Adrenal gland (tissue), 9 donors: ENCODE measurements at regions not wholly inside any gene's neighbourhood (a gene's known extent, or its start where the extent isn't known, plus 50 kb on each side); places are given as distances from the start of the nearest gene placed in this dataset.

Source experiments
- DNase-seq, 7 donors: peaks; one replicate each; pipeline ENCODE4 v3.0.0-alpha.2; 2019 to 2020
- H3K27ac ChIP-seq, 5 donors: fragments of 200-600 bp; sonication (generic) in 4 of 5; 1 replicate in 3 of 5; 2 replicates in 2 of 5; pipeline versions ENCODE4 v1.5.1 to v1.8.0; 2016 to 2020; ENCODE audit warnings: mild to moderate bottlenecking in 1 of 5
- H3K27me3 ChIP-seq: fragments of 200-600 bp; 2 replicates; pipeline ENCODE4 v1.8.0; 2021
- H3K36me3 ChIP-seq, 2 donors: fragments of 200-600 bp; replicated peaks in 1 of 2; 1 replicate in 1 of 2; 2 replicates in 1 of 2; pipeline versions ENCODE4 v1.5.1 to v1.8.0; 2018 to 2022
- H3K4me1 ChIP-seq, 2 donors: fragments of 200-600 bp; replicated peaks in 1 of 2; 1 replicate in 1 of 2; 2 replicates in 1 of 2; pipeline versions ENCODE4 v1.5.1 to v1.8.0; 2018 to 2021
- H3K4me3 ChIP-seq, 4 donors: fragments of 200-600 bp; sonication (generic) in 3 of 4; one replicate each; pipeline ENCODE4 v1.5.1; 2016 to 2018
- H3K9me3 ChIP-seq, 3 donors: fragments of 200-600 bp; sonication (generic) in 1 of 3; replicated peaks in 1 of 3; 1 replicate in 2 of 3; 2 replicates in 1 of 3; pipeline versions ENCODE4 v1.5.1 to v1.8.0; 2016 to 2021
- POLR2A ChIP-seq, 2 donors: fragments of 450-650 bp; IDR thresholded peaks; one replicate each; pipeline ENCODE4 v1.6.1; 2017; ENCODE audit warnings: antibody characterized with exemption in 2 of 2, mild to moderate bottlenecking in 2 of 2, moderate library complexity in 1 of 2
- WGBS, 4 donors: extraction: QIAGEN DNeasy Blood & Tissue Kit in 2 of 4; methylation state at CpG; one replicate each; pipeline versions ENCODE4 v1.1.5 to v1.1.7; 2013 to 2017; 5-methylcytosine and 5-hydroxymethylcytosine counted together
- intact Hi-C, 2 donors: fragments of 100-400 bp; cut with DNase I; formaldehyde crosslinking; loops; one replicate each; pipeline versions ENCODE4 v1.14.1 to v1.15.0; 2022 to 2023
- TF ChIP-seq, protein P1 (sequence below), 6 experiments: fragments of 450-650 bp in 4 of 6; fragments of 200-600 bp in 2 of 6; sonication (generic) in 1 of 6; IDR thresholded peaks; 1 replicate in 5 of 6; 2 replicates in 1 of 6; pipeline versions ENCODE4 v1.5.1 to v1.8.0; 2016 to 2021; ENCODE audit warnings: antibody characterized with exemption in 6 of 6, mild to moderate bottlenecking in 2 of 6, moderate library complexity in 1 of 6
- donor health status: healthy with polysubstance abuse.
- donor health status: Bipolar disorder and iron deficiency.
- donor health status: DM: yes; HTN: yes; CAD: no.
- donor health status: DM: no; HTN: no; CAD: no.
- donor health status: DM: no; HTN: no; CAD: no.

DNA sequence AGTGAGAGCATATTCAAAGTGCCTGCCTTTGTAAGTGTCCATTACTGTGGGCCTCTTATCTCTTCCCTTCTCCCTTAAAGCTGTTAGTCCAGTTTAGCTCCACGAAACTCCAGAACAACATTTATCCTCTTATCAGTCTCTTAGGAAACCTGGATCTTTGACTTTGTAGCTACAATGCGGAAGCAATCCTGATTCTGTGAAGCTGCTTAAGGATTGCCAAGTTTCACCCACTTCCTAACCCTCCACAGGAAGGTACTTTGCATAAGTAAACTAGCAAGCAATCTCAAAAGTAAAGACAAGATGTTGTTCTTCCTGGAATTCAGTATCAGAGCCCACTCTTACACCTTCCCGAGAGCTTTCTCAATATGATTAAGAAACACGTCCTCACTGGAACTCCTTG lies 164.9 kb upstream of the USP25 start:
- no peak overlapping the region for H3K27ac ChIP-seq

DNA sequence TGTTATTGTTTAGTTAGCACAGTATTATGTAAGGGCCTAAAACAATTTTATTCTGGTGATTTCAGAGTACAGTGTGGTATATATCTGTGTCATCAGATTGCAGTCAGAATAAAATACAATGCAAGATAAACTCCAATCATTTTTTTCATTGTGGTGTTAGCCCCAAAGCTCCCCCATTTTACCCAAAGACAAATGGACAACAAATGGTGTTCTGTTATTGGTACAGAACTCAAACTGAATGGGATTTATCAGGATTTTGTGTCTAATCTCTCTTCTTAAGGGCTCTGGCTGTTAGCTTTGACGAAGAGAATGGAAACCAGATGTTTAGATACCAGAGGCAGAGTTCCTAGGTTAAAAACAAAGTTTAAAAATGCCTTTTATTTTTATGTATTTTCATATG lies 163.1 kb upstream of the USP25 start:
- no peak overlapping the region for H3K4me3 ChIP-seq
- no peak for DNase-seq
- H3K27ac ChIP-seq: no peak overlapping the region
- H3K27me3 ChIP-seq: no peaks in the 10 kb centered on the region
- H3K9me3 ChIP-seq: no peaks in the 10 kb centered on the region
- H3K4me1 ChIP-seq: no peaks in the 10 kb centered on the region
- 62 to 75% (median 70%) methylated on average over 1 of the region's 1 CpG for WGBS, 4 donors
- intact Hi-C loops: no loop called here
- no peak for TF ChIP-seq POLR2A (IDR thresholded peaks at IDR 0.05)
- TF ChIP-seq, protein P1, sequence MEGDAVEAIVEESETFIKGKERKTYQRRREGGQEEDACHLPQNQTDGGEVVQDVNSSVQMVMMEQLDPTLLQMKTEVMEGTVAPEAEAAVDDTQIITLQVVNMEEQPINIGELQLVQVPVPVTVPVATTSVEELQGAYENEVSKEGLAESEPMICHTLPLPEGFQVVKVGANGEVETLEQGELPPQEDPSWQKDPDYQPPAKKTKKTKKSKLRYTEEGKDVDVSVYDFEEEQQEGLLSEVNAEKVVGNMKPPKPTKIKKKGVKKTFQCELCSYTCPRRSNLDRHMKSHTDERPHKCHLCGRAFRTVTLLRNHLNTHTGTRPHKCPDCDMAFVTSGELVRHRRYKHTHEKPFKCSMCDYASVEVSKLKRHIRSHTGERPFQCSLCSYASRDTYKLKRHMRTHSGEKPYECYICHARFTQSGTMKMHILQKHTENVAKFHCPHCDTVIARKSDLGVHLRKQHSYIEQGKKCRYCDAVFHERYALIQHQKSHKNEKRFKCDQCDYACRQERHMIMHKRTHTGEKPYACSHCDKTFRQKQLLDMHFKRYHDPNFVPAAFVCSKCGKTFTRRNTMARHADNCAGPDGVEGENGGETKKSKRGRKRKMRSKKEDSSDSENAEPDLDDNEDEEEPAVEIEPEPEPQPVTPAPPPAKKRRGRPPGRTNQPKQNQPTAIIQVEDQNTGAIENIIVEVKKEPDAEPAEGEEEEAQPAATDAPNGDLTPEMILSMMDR (IDR thresholded peaks at IDR 0.05): no peak
- no peaks in the 10 kb centered on the region for H3K36me3 ChIP-seq

More for the DNA sequence above, 164.9 kb upstream of the USP25 start:
- Histone ChIP-seq H3K36me3 (no peaks in the 10 kb centered on the region), H3K9me3 (no peaks in the 10 kb centered on the region), H3K27me3 (no peaks in the 10 kb centered on the region), H3K4me1 (no peaks in the 10 kb centered on the region), H3K4me3 (no peak overlapping the region)
- intact Hi-C loops: no loop called here
- WGBS, 4 donors: 52 to 66% (median 59%) methylated on average over 4 of the region's 4 CpGs
- no peak for DNase-seq
- TF ChIP-seq POLR2A (IDR thresholded peaks at IDR 0.05): no peak
- TF ChIP-seq, protein P1 (IDR thresholded peaks at IDR 0.05): no peak

DNA sequence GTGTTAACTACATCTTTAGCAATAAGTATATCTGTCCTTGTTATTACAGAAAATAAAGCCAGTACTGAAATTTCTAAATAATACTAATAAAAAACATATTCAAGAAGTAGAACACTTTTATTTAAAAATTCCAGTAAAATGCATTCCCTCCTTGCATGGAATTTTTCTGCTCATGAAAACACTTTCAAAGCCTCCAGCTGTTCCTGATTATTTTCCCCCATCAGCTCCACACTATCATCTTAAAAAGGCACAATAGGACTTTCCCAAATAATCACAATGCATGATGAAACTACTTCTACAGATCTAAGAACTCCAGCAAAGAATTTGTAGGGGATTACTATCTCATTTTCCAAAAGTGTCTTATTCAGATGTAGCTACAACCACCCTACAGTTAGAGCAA lies 162.6 kb upstream of the USP25 start:
- Histone ChIP-seq H3K9me3 (no peaks in the 10 kb centered on the region), H3K27me3 (no peaks in the 10 kb centered on the region), H3K4me3 (no peak overlapping the region), H3K4me1 (no peaks in the 10 kb centered on the region), H3K27ac (no peak overlapping the region), H3K36me3 (no peaks in the 10 kb centered on the region)
- intact Hi-C loops: no loop called here
- TF ChIP-seq POLR2A (IDR thresholded peaks at IDR 0.05): no peak
- TF ChIP-seq, protein P1 (IDR thresholded peaks at IDR 0.05): no peak
- no peak for DNase-seq

DNA sequence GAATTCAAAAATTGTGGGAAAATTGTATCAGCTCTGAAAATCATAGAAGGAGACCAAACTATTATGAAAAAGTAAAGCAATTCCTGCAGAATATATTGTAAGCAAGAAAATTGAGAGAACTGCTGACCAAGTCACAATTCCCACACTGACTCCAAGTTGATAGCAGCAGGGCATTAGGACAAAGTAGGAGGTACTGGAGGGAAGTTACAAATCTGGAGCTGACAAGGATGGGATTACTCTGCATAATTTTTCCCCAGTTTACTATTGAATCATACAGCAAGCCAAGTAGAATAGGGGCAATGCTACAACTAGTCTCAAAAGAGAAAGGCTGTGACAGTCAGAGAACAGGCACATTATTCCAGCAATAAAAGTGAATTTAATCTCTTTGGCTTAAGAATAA lies 161.3 kb upstream of the USP25 start:
- Histone ChIP-seq H3K9me3 (no peaks in the 10 kb centered on the region), H3K4me3 (no peak overlapping the region), H3K4me1 (no peaks in the 10 kb centered on the region), H3K36me3 (no peaks in the 10 kb centered on the region), H3K27ac (no peak overlapping the region), H3K27me3 (no peaks in the 10 kb centered on the region)
- TF ChIP-seq, protein P1 (IDR thresholded peaks at IDR 0.05): no peak
- no peak for TF ChIP-seq POLR2A (IDR thresholded peaks at IDR 0.05)
- intact Hi-C loops: no loop called here
- no peak for DNase-seq
